Kasumi-1 (cell line): ENCODE measurements at regions not wholly inside any gene's neighbourhood (a gene's known extent, or its start where the extent isn't known, plus 50 kb on each side); places are given as distances from the start of the nearest gene placed in this dataset.
"Not testable (repeated sequence)": the region's sequence is repeated elsewhere in the genome, so short reads cannot be mapped to it uniquely, and the experiment has no call there.

Source experiments
- DNase-seq, 2 experiments: peaks; one replicate each; lab custom pipeline; 2025; lab: John Stamatoyannopoulos, UW

- no peak for DNase-seq
Observed at GRCh38 chr4:31016322-31017061, 296.3 kb downstream of the PCDH7 start.

GRCh38 chr4:31020363-31020762 is 300.2 kb downstream of the PCDH7 start:
- no peak for DNase-seq

- DNase-seq: no peak
Observed at GRCh38 chr4:31021008-31021407, 300.8 kb downstream of the PCDH7 start.

- no peak for DNase-seq
Observed at GRCh38 chr4:31022702-31023101, 302.5 kb downstream of the PCDH7 start.

DNA sequence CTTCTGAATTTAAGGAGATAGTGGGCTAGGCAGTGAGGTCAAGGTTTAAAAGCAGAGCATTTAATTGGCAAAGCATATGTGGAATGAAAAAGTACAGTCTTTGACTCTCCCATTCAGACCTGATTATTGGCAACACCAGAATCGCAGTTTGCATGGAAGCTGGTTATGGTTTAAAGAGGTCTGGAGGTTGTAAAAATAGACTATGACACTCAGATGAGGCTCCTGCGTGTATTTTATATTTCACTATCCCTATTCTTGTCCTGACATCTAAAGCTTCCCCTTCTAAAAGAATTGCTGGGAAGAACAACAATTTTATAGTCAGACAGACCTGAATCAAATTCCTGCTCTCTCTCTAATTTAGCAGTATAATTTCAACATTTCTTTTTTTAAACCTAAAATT is 302.9 kb downstream of the PCDH7 start:
- DNase-seq: no peak

DNA sequence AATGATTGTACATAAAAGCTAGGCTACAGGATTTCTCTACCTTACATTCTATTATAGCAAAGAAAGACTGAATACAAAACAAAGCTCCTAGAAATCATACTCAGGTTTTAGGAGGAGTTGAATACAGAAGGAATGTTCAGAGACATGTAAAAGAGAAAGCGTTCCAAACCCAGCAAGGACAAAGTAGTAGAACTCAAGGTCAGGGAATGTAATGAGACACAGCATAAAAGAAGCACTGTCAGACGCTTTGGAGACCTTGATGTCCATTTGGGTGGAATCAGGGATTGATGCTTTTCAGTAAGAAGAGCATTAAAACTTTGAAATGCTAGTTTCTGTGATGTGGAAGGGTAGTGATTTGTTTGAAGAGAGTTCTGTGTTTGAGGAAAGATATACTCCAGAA is 303.6 kb downstream of the PCDH7 start:
- DNase-seq: no peak

DNA sequence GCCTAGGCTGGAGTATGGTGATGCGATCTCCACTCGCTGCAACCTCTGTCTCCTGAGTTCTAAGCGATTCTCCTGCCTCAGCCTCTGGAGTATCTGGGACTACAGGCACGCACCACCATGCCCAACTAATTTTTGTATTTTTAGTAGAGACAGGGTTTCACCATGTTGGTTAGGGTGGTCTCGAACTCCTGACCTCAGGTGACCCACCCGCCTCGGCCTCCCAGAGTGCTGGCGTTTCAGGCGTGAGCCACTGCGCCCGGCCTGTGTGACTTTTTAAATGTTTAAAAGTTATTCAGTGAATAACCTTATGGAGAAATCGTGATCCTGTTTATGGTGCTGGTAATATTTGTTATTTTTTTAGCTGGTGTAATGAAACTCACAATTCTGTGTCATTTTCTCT is 304.6 kb downstream of the PCDH7 start:
- not testable (repeated sequence) for DNase-seq

- DNase-seq: no peak
Observed at GRCh38 chr4:31026256-31026655, 306.1 kb downstream of the PCDH7 start.

DNA sequence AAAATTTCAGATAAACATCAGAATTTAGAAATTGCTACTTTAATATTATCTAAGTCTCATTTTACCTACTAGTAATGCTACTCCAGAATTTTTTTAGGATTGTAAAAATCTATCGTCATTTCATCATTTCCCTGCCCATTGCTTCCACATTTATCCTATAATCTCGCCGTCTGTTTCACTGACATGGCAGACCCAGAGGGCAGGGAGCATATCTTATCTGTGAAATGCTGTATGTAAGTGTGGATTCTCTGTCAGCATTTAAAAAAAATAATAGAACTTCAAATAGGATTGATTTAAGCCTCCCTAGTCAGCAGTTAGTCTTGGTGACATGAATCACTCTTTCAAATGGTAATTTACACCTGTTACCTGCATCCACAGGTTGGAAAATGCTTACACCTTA is 314.4 kb downstream of the PCDH7 start:
- no peak for DNase-seq

DNA sequence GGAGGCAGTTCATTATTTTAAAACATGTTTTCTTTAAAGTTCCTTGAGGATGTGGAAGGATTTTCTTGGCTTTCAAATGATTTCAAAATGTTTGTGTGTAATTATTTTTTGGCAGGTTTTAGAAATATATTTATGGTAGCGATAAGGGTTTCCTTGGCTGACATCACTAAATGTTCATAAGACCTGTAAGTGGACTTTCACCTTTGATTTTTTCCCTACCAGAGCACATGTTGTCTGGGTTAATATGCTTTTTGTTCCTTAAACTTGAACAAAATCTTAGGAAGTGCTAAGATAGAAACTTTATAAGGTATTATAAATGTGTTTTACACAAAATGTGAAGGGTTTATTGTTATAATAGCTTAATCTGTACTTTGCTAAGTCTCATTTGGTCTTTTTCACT is 315.6 kb downstream of the PCDH7 start:
- no peak for DNase-seq

DNA sequence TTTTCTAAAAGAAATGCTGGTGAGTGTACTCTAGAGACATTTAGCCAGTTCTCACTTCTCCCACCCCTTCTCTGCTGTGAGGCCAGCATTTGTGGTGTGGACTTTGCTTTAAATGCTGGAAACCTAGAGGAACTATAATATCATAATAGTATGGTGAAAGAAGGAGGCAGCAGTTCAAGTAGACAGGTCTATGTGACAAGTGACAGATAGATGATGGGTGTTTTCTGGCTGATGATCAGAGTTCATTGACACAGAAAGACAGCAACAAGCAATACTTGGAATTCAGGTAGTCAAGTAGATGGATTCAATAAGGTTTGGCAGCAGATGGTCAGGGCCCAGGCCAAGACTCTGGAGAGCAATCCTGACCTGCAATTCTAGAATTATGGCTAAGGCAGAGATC is 317.5 kb downstream of the PCDH7 start:
- no peak for DNase-seq

DNA sequence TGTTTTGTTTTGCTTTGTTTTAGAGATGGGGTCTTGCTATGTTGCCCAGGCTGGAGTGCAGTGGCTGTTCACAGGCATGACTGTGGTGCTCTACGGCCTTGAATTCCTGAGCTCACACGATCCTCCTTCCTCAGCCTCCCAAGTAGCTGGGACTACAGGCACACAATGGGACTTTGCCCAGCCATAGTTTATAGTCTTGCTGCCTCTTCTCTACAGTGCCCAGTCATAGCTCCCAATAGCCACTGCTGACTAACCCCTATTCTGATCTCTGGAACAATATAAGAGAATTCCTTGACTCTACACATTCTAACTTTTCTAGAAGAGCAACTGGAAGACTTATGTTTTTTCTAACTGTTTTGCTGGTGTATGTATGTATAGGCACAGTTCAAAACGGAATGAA is 319.2 kb downstream of the PCDH7 start:
- DNase-seq: no peak

- no peak for DNase-seq
Observed at GRCh38 chr4:31040106-31040505, 319.9 kb downstream of the PCDH7 start.

DNA sequence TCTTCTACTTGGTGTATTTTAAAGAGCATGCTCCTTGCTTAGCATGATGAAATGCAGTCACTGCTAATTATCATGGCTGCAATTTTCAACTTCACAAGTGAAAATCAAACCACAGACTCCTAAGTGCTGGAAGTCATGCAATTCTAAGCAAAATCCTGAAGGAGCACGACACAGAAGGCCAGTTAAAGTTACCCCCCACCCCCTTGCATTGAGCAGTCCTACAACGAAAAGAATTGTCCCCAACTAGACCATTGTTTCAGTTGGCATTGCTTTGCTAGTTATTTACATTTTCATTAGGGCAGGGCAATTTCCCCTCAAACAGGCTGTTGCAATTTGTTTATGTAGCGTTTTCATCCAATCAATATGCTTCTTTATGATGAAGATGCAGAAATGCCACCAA is 321.2 kb downstream of the PCDH7 start:
- no peak for DNase-seq

DNA sequence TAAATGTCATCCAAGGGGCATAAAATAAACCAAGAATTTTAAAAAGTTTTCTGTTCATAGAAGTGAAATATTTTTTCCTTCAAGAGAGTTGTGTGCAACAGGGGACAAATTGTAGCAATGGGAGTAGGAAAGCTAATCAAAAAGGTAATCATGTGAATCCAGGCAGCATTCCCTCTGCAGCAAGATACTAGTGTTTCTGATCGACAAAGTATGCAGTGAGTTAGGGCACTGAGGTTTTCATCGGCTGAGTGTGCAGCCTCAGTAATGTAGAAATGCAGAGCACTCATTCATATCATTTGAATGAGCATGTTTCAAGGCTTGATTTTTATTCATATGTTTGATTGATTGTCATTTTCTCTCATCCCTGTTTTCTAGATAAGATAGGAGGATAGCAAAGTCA is 321.7 kb downstream of the PCDH7 start:
- DNase-seq: no peak

- DNase-seq: no peak
Observed at GRCh38 chr4:31043382-31044062, 323.4 kb downstream of the PCDH7 start.

GRCh38 chr4:31045151-31045550 is 325.0 kb downstream of the PCDH7 start:
- no peak for DNase-seq

DNA sequence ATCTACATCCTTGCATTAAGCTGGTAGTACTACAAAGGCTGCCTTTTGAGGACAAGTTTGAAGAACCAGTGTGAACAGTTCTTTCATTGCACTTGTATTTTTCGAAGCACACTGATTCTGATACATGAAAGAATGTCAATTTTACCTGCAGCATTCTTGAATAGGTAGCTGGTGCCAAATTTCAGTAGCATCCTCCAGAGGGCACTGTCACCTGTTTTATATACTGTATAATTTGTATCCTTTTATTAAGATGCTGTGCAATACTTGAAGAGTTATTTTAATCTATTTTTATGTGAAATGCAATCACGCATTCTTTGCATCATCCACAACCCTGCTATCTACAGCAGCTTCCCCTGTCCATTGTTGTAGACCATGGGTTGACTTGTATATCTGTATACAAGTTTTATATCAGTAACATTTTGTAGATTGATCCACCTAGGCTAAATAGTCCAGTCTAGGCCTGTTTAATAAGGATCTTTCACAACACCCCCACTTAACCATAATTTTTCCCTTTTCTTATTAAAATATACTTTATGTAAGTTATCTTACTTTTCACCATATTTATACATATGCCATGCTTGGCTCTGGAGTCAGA is 325.7 kb downstream of the PCDH7 start:
- peak in 1 of 2 experiments; percentile 15 for DNase-seq

GRCh38 chr4:31051151-31051550 is 331.0 kb downstream of the PCDH7 start:
- no peak for DNase-seq

DNA sequence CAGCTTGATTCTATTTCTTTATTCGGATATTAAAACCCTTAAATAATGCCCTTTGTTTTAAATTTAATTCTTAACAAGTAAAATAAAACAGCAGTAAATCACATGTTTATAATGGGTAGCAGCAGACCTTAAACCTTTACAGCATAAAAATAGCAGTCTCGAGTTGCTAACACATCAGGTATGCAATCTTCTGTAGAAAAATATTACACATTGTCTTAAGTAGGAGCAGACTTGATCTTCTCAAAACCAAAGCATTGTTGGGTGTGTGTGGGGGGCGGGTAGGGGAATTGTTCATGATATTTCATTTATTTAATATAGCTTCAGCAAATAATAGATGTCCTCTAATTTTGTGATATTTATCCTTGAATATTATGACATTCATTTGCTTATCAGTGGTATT is 331.4 kb downstream of the PCDH7 start:
- no peak for DNase-seq

DNA sequence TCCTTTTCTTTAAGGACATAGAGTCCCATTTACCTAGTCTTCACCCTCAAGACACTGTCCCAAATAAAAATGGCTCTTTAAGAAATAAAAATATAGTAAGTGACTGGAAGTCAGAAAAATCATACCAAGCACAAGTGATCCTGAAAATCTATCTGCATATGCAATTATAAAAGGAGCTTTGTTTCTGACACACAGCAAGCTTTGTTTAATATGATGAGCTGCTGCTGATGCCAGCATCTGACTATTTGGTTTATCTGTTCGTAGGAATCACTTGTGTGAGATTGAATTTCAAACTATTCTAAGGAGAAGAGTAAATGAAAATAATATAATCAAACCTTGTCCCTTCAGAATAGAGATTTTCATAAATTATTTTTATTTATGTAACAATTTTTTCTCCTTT is 332.4 kb downstream of the PCDH7 start:
- DNase-seq: no peak

GRCh38 chr4:31053451-31053850 is 333.3 kb downstream of the PCDH7 start:
- no peak for DNase-seq

- DNase-seq: no peak
Observed at GRCh38 chr4:31054295-31054694, 334.1 kb downstream of the PCDH7 start.
